A549 (cell line): ENCODE measurements at regions not wholly inside any gene's neighbourhood (a gene's known extent, or its start where the extent isn't known, plus 50 kb on each side); places are given as distances from the start of the nearest gene placed in this dataset.
A peak's percentile ranks its signal among the peaks of the same experiment; 100 is the strongest.

ENCODE experiments used
- ATAC-seq, 2 experiments: fragments of 200-7000 bp in 1 of 2; fragments of >200 bp in 1 of 2; cut with Nextera tagmentation in 1 of 2; cut with Tn5 transposase in 1 of 2; 3 replicates each; pipeline versions ENCODE4 v1.8.0 to v1.9.1; 2018 to 2020; ENCODE audit warnings: mild to moderate bottlenecking in 1 of 2, moderate library complexity in 1 of 2
- CTCF ChIA-PET: fragments of 300-600 bp; sonication (Branson Sonifier 250); formaldehyde crosslinking; extraction: SDS; loops from one replicate; lab custom pipeline; 2021; ENCODE audit warnings: antibody characterized with exemption, inconsistent platforms; lab: Yijun Ruan, JAX
- POLR2A ChIA-PET: fragments of 350-600 bp; formaldehyde crosslinking; extraction: SDS; loops from one replicate; lab custom pipeline; 2021; ENCODE audit warnings: antibody characterized with exemption, inconsistent platforms; lab: Yijun Ruan, JAX
- DNase-seq, 2 experiments: peaks; one replicate each; pipeline versions ENCODE4 v3.0.0 to v3.0.0-alpha.2; 2011 to 2016; ENCODE audit warnings: low read depth in 1 of 2, low spot score in 1 of 2
- FAIRE-seq: peaks from 2 replicates; lab custom pipeline; 2011; peaks lifted over from hg19 to GRCh38; lab: Jason Lieb, UNC
- H3K27ac ChIP-seq, 2 experiments: fragments of >200 bp; sonication (Bioruptor Twin); formaldehyde crosslinking; 3 replicates each; pipeline ENCODE4 v1.5.1; 2016 to 2017
- H3K4me1 ChIP-seq: fragments of >200 bp; sonication (Bioruptor Twin); formaldehyde crosslinking; 3 replicates; pipeline ENCODE4 v1.6.1; 2016
- H3K4me2 ChIP-seq: fragments of >200 bp; sonication (Bioruptor Twin); formaldehyde crosslinking; 3 replicates; pipeline ENCODE4 v1.6.1; 2016
- H3K4me3 ChIP-seq: fragments of >200 bp; sonication (Bioruptor Twin); formaldehyde crosslinking; 3 replicates; pipeline ENCODE4 v1.5.1; 2016
- H3K9me3 ChIP-seq: fragments of >200 bp; sonication (Bioruptor Twin); formaldehyde crosslinking; 3 replicates; pipeline ENCODE4 v1.6.1; 2016
- BHLHE40 ChIP-seq: IDR thresholded peaks from 2 replicates; pipeline ENCODE4 v1.6.1; 2012; ENCODE audit warnings: low read depth, low read length, inconsistent platforms
- CEBPB ChIP-seq, 2 experiments: fragments of >200 bp in 1 of 2; sonication (Bioruptor Twin) in 1 of 2; formaldehyde crosslinking in 1 of 2; IDR thresholded peaks; 2 replicates each; pipeline ENCODE4 v1.6.1; 2012 to 2016
- E2F6 ChIP-seq: IDR thresholded peaks from 2 replicates; pipeline ENCODE4 v1.6.1; 2012; ENCODE audit warnings: low read depth, borderline replicate concordance
- EHF ChIP-seq: fragments of 250-450 bp; sonication (Bioruptor Pico); IDR thresholded peaks from 2 replicates; pipeline ENCODE4 v1.5.0; 2020; ENCODE audit warnings: mild to moderate bottlenecking
- EP300 ChIP-seq, 2 experiments: fragments of >200 bp; sonication (Bioruptor Twin); formaldehyde crosslinking; IDR thresholded peaks; 2 replicates in 1 of 2; 3 replicates in 1 of 2; pipeline ENCODE4 v1.6.1; 2016 to 2017
- FOSL2 ChIP-seq, 2 experiments: fragments of 450-650 bp in 1 of 2; fragments of >200 bp in 1 of 2; sonication (Bioruptor Twin) in 1 of 2; formaldehyde crosslinking; IDR thresholded peaks; 2 replicates each; pipeline versions ENCODE4 v1.5.0 to v1.6.1; 2016 to 2020; ENCODE audit warnings: mild to moderate bottlenecking in 1 of 2, moderate library complexity in 1 of 2
- GATA3 ChIP-seq: IDR thresholded peaks from 2 replicates; pipeline ENCODE4 v1.6.1; 2012; ENCODE audit warnings: borderline replicate concordance
- HDAC2 ChIP-seq: fragments of 200-600 bp; sonication (generic); IDR thresholded peaks from 2 replicates; pipeline ENCODE4 v1.6.1; 2016
- HEYL ChIP-seq: fragments of 250-450 bp; sonication (Bioruptor Pico); IDR thresholded peaks from 2 replicates; pipeline ENCODE4 v1.8.0; 2021; ENCODE audit warnings: mild to moderate bottlenecking, moderate library complexity
- HOXA7 ChIP-seq: fragments of 250-450 bp; sonication (Bioruptor Pico); IDR thresholded peaks from 2 replicates; pipeline ENCODE4 v1.5.0; 2020; ENCODE audit warnings: mild to moderate bottlenecking, moderate library complexity
- HOXB5 ChIP-seq: fragments of 250-450 bp; sonication (Bioruptor Pico); IDR thresholded peaks from 2 replicates; pipeline ENCODE4 v1.5.0; 2020; ENCODE audit warnings: mild to moderate bottlenecking, moderate library complexity
- JUNB ChIP-seq: fragments of >200 bp; sonication (Bioruptor Twin); formaldehyde crosslinking; IDR thresholded peaks from 2 replicates; pipeline ENCODE4 v1.6.1; 2016
- NFE2L2 ChIP-seq: fragments of 150-350 bp; conservative IDR thresholded peaks from 2 replicates; pipeline ENCODE4 v1.6.1; 2014; ENCODE audit warnings: low read length
- PBX3 ChIP-seq: IDR thresholded peaks from 2 replicates; pipeline ENCODE4 v1.6.1; 2012
- PHF8 ChIP-seq: fragments of 200-600 bp; sonication (generic); IDR thresholded peaks from 2 replicates; pipeline ENCODE4 v1.6.1; 2016; ENCODE audit warnings: low read depth, mild to moderate bottlenecking, antibody characterized with exemption, moderate library complexity, borderline replicate concordance
- POLR2AphosphoS2 ChIP-seq: conservative IDR thresholded peaks from 2 replicates; pipeline ENCODE4 v1.6.1; 2012; ENCODE audit warnings: low read length, improper control_type of control experiment, inconsistent platforms
- RAD21 ChIP-seq, 2 experiments: fragments of >200 bp in 1 of 2; sonication (Bioruptor Twin) in 1 of 2; formaldehyde crosslinking in 1 of 2; IDR thresholded peaks in 1 of 2; conservative IDR thresholded peaks in 1 of 2; 2 replicates in 1 of 2; 3 replicates in 1 of 2; pipeline ENCODE4 v1.6.1; 2012 to 2018; ENCODE audit warnings: inconsistent platforms in 1 of 2
- REST ChIP-seq: fragments of 200-600 bp; sonication (generic); IDR thresholded peaks from 2 replicates; pipeline ENCODE4 v1.6.1; 2016; ENCODE audit warnings: antibody characterized with exemption, mild to moderate bottlenecking, moderate library complexity
- RFX5 ChIP-seq: fragments of 450-650 bp; IDR thresholded peaks from 2 replicates; pipeline ENCODE4 v1.7.1; 2014; ENCODE audit warnings: antibody characterized with exemption, mild to moderate bottlenecking, moderate library complexity
- TP53 ChIP-seq: fragments of 250-450 bp; sonication (Bioruptor Pico); IDR thresholded peaks from 2 replicates; pipeline ENCODE4 v1.5.0; 2021; ENCODE audit warnings: mild to moderate bottlenecking, moderate library complexity
- ZFP36 ChIP-seq: fragments of 450-650 bp; IDR thresholded peaks from 2 replicates; pipeline ENCODE4 v1.6.1; 2014; ENCODE audit warnings: borderline replicate concordance; ENCODE audit not compliant: partially characterized antibody
- WGBS: methylation state at CpG from one replicate; pipeline ENCODE4 v1.1.6; 2017; ENCODE audit errors: missing lambda C conversion rate; 5-methylcytosine and 5-hydroxymethylcytosine counted together
- TF ChIP-seq, protein P1 (sequence below): IDR thresholded peaks from 2 replicates; pipeline ENCODE4 v1.6.1; 2012

DNA sequence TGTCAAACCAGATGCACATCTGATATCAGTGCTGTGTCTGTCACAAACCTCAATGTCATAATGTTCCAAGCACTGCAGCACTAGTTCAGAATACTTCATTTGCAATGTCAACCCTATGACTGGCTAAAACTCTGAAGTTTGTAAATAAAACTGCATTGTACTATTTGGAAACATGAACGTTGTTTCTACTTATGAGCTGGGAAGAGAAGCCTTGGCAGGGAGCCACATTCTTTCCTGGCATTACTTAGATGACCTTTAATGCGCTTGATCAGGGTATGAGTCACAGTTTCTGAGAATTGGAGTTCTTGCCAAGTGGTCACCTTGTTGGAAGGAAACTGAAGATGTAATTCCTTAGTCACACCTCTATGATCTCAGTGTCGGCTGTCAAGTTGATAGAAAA is 664.8 kb upstream of the MMS22L start:
- H3K27ac ChIP-seq: no peak overlapping the region
- no peaks in the 10 kb centered on the region for H3K9me3 ChIP-seq
- DNase-seq (peak in 1 of 2 experiments; percentile 74), FAIRE-seq (no peak), ATAC-seq (peak in 1 of 2 experiments; percentile 50; a peak in 1 of 6 replicates)
- no peak overlapping the region for H3K4me3 ChIP-seq
- H3K4me2 ChIP-seq: no peak overlapping the region
- ChIA-PET POLR2A (no interaction called here), CTCF (no interaction called here)
- TF ChIP-seq FOSL2 (IDR thresholded peaks at IDR 0.05): 0 out of 2 replicates have a peak, but pooled peaks have one; percentile 22
- peak; percentile 54 for TF ChIP-seq FOSL2 (CRISPR knock-in tag; IDR thresholded peaks at IDR 0.05)
- no peak for TF ChIP-seq GATA3
- WGBS: 0% methylated on average over 3 of the region's 3 CpGs
- H3K4me1 ChIP-seq: peaks cover 8% of the 10 kb centered on the region; the same call in 2 of the 3 replicates

GRCh38 chr6:97958134-97958533 is 675.1 kb upstream of the MMS22L start:
- TF ChIP-seq TP53 (CRISPR knock-in tag) (no peak), HOXA7 (no peak), RFX5 (no peak), HDAC2 (no peak), ZFP36 (no peak), FOSL2 (IDR thresholded peaks at IDR 0.05) (no peak), FOSL2 (CRISPR knock-in tag; IDR thresholded peaks at IDR 0.05) (no peak), REST (no peak), E2F6 (no peak), HEYL (CRISPR knock-in tag) (no peak), PHF8 (no peak)
- Histone ChIP-seq H3K4me2 (no peak overlapping the region), H3K9me3 (no peaks in the 10 kb centered on the region), H3K4me1 (no peaks in the 10 kb centered on the region), H3K4me3 (no peak overlapping the region), H3K27ac (no peak overlapping the region)
- peak; percentile 59; a peak in 4 of 6 replicates for ATAC-seq
- DNase-seq: peak in 1 of 2 experiments; percentile 0
- CTCF ChIA-PET: no interaction called here
- no peak for FAIRE-seq
- WGBS: 3% methylated on average over 4 of the region's 8 CpGs
- POLR2A ChIA-PET: no interaction called here

- DNase-seq: no peak
- H3K4me2 ChIP-seq: no peak overlapping the region
Observed at GRCh38 chr6:97963193-97963592, 680.2 kb upstream of the MMS22L start.

GRCh38 chr6:97969065-97969464 is 686.0 kb upstream of the MMS22L start:
- Histone ChIP-seq H3K9me3 (no peaks in the 10 kb centered on the region), H3K27ac (no peak overlapping the region), H3K4me1 (no peaks in the 10 kb centered on the region), H3K4me3 (no peak overlapping the region), H3K4me2 (no peak overlapping the region)
- 0% methylated on average over 1 of the region's 1 CpG for WGBS
- POLR2A ChIA-PET: no interaction called here
- CTCF ChIA-PET: no interaction called here
- TF ChIP-seq JUNB (no peak), PHF8 (no peak), EP300 (IDR thresholded peaks at IDR 0.05) (no peak), POLR2AphosphoS2 (no peak), HOXB5 (no peak), EHF (no peak), PBX3 (no peak), E2F6 (no peak)
- TF ChIP-seq, protein P1, sequence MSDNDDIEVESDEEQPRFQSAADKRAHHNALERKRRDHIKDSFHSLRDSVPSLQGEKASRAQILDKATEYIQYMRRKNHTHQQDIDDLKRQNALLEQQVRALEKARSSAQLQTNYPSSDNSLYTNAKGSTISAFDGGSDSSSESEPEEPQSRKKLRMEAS: no peak
- no peak for FAIRE-seq
- no peak for ATAC-seq
- DNase-seq: no peak

More at GRCh38 chr6:97963193-97963592, 680.2 kb upstream of the MMS22L start:
- H3K4me1 ChIP-seq: no peaks in the 10 kb centered on the region
- no peak for TF ChIP-seq POLR2AphosphoS2
- TF ChIP-seq NFE2L2: no peak
- TF ChIP-seq BHLHE40: no peak
- TF ChIP-seq CEBPB (IDR thresholded peaks at IDR 0.05): no peak
- TF ChIP-seq RAD21 (conservative IDR thresholded peaks at IDR 0.05 in 1 of 2, IDR thresholded peaks at IDR 0.05 in 1 of 2): no peak
- no peak overlapping the region for H3K27ac ChIP-seq
- WGBS: 17% methylated on average over 3 of the region's 3 CpGs
- no peak overlapping the region for H3K4me3 ChIP-seq
- ATAC-seq: no peak
- no peaks in the 10 kb centered on the region for H3K9me3 ChIP-seq
- CTCF ChIA-PET: no interaction called here
- no peak for FAIRE-seq
- POLR2A ChIA-PET: no interaction called here
